ENCODE measurements at regions not wholly inside any gene's neighbourhood (a gene's known extent, or its start where the extent isn't known, plus 50 kb on each side); places are given as distances from the start of the nearest gene placed in this dataset.

- H3K27ac ChIP-seq (replicated peaks): peak overlapping the region; percentile 56
Measured at GRCh38 chr16:24414534-24414933, 124.8 kb upstream of the RBBP6 start.

DNA sequence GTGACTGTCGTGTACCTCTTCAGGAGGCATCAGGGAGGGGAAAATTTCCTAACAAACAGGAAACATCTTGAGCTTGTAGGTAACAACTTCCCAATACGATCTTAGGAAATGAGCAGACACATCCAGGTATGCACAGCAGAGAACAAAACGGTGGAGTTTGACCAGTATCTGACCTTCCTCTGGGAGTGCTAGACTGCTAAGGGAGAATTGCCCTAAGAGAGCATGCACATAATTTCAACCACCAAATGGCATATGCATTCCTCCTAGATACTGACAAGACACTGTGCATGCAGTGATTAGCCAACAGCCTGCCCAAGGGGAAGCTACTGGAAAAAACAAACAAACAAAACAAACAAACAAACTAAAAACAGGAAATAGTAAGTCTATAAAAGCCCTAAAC is 120.6 kb upstream of the RBBP6 start:
- no peak for TF ChIP-seq CTCF (IDR thresholded peaks at IDR 0.05; ENCODE audit: borderline replicate concordance)
- Histone ChIP-seq H3K27ac (replicated peaks) (no peak overlapping the region), H3K9me3 (replicated peaks) (peaks cover 17% of the 10 kb centered on the region), H3K4me3 (no peak overlapping the region), H3K36me3 (no peaks in the 10 kb centered on the region), H3K4me1 (no peaks in the 10 kb centered on the region), H3K27me3 (ENCODE audit: low read depth) (peaks cover 4% of the 10 kb centered on the region)
- intact Hi-C loops (cut with micrococcal nuclease): no loop called here
- DNase-seq: no peak

More at GRCh38 chr16:24414534-24414933, 124.8 kb upstream of the RBBP6 start:
- peaks cover 17% of the 10 kb centered on the region for H3K9me3 ChIP-seq (replicated peaks)
- H3K27me3 ChIP-seq (ENCODE audit: low read depth): peaks cover 2% of the 10 kb centered on the region
- intact Hi-C loops (cut with micrococcal nuclease): no loop called here
- no peak for DNase-seq
- no peak overlapping the region for H3K4me3 ChIP-seq
- no peak for TF ChIP-seq CTCF (IDR thresholded peaks at IDR 0.05; ENCODE audit: borderline replicate concordance)
- H3K36me3 ChIP-seq: no peaks in the 10 kb centered on the region
- no peaks in the 10 kb centered on the region for H3K4me1 ChIP-seq

DNA sequence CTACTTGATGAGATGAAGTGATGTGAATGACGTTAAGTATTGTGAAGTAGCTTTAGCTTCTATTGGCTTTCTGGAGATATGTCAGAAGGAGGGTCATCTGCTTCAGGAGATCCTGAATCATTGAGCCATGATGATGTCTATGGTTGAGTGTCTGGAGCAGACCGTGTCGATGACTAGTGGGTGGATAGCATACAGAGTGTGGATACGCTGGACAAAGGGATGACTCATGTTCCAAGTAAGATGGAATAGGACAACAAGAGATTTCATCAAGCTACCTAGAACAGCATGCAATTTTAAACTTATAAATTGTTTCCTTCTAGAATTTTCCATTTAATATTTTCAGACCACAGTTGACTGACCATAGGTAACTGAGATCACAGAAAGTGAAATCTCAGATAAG is 116.1 kb upstream of the RBBP6 start:
- TF ChIP-seq CTCF (IDR thresholded peaks at IDR 0.05; ENCODE audit: borderline replicate concordance): no peak
- H3K4me3 ChIP-seq: no peak overlapping the region
- H3K4me1 ChIP-seq: no peaks in the 10 kb centered on the region
- H3K36me3 ChIP-seq: no peaks in the 10 kb centered on the region
- intact Hi-C loops (cut with micrococcal nuclease): no loop called here
- no peak for DNase-seq
- H3K27ac ChIP-seq (replicated peaks): no peak overlapping the region
- peaks cover 4% of the 10 kb centered on the region for H3K27me3 ChIP-seq (ENCODE audit: low read depth)
- peaks cover 22% of the 10 kb centered on the region for H3K9me3 ChIP-seq (replicated peaks)

GRCh38 chr16:24424364-24424763 is 115.0 kb upstream of the RBBP6 start:
- Histone ChIP-seq H3K4me1 (no peaks in the 10 kb centered on the region), H3K4me3 (no peak overlapping the region), H3K9me3 (replicated peaks) (peaks cover 22% of the 10 kb centered on the region), H3K36me3 (no peaks in the 10 kb centered on the region), H3K27me3 (ENCODE audit: low read depth) (peaks cover 4% of the 10 kb centered on the region), H3K27ac (replicated peaks) (no peak overlapping the region)
- DNase-seq: no peak
- intact Hi-C loops (cut with micrococcal nuclease): no loop called here
- TF ChIP-seq CTCF (IDR thresholded peaks at IDR 0.05; ENCODE audit: borderline replicate concordance): no peak

DNA sequence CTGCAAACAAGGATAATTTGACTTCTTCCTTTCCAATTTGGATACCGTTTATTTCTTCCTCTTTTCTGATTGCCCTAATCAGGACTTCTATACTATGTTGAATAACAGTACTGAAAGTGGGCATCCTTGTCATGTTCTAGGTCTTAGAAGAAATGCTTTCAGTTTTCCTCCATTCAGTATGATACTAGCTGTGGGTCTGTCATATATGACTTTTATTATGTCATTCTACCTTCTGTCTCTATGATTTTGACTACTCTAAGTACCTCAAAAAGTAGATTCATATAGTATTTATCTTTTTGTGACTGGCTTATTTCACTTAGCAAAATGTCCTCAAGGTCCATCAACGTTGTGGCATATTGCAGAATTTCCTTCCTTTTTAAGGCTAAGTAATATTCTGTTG is 111.5 kb upstream of the RBBP6 start:
- Histone ChIP-seq H3K36me3 (no peaks in the 10 kb centered on the region), H3K27me3 (ENCODE audit: low read depth) (peaks cover 24% of the 10 kb centered on the region), H3K27ac (replicated peaks) (no peak overlapping the region), H3K9me3 (replicated peaks) (peaks cover 22% of the 10 kb centered on the region), H3K4me3 (no peak overlapping the region), H3K4me1 (no peaks in the 10 kb centered on the region)
- no peak for TF ChIP-seq CTCF (IDR thresholded peaks at IDR 0.05; ENCODE audit: borderline replicate concordance)
- intact Hi-C loops (cut with micrococcal nuclease): no loop called here
- no peak for DNase-seq

DNA sequence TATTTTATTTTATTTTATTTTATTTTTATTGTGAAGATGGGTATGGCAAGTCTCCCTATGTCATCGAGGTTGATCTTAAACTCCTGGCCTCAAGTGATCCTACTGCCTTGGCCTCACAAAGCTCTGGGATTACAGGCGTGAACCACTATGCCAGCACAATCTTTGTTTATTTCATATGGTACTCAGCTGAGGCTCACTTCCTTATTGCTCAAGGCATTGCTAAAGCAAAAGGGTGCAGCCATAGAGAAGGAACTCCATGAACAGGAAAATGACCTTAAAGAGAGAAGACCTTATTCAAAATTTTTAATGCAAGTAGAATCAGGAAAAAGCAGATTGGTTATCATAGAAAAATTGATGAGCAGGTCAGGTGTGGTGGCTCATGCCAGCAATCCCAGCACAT is 110.6 kb upstream of the RBBP6 start:
- H3K27ac ChIP-seq (replicated peaks): no peak overlapping the region
- no peak for DNase-seq
- H3K4me1 ChIP-seq: no peaks in the 10 kb centered on the region
- H3K36me3 ChIP-seq: no peaks in the 10 kb centered on the region
- TF ChIP-seq CTCF (IDR thresholded peaks at IDR 0.05; ENCODE audit: borderline replicate concordance): no peak
- peaks cover 22% of the 10 kb centered on the region for H3K9me3 ChIP-seq (replicated peaks)
- H3K4me3 ChIP-seq: no peak overlapping the region
- H3K27me3 ChIP-seq (ENCODE audit: low read depth): peaks cover 33% of the 10 kb centered on the region
- intact Hi-C loops (cut with micrococcal nuclease): no loop called here

Measured in left ventricle myocardium inferior (tissue), 1 donor.